HG03432 (cell line): ENCODE measurements at regions not wholly inside any gene's neighbourhood (a gene's known extent, or its start where the extent isn't known, plus 50 kb on each side); places are given as distances from the start of the nearest gene placed in this dataset.
"Not testable (repeated sequence)": the region's sequence is repeated elsewhere in the genome, so short reads cannot be mapped to it uniquely, and the experiment has no call there.

Experiments used
- ATAC-seq: cut with Tn5 transposase; IDR thresholded peaks from one replicate; pipeline ENCODE4 v1.9.1; 2021; ENCODE audit warnings: mild to moderate bottlenecking, moderate library complexity; ENCODE audit not compliant: unreplicated experiment

DNA sequence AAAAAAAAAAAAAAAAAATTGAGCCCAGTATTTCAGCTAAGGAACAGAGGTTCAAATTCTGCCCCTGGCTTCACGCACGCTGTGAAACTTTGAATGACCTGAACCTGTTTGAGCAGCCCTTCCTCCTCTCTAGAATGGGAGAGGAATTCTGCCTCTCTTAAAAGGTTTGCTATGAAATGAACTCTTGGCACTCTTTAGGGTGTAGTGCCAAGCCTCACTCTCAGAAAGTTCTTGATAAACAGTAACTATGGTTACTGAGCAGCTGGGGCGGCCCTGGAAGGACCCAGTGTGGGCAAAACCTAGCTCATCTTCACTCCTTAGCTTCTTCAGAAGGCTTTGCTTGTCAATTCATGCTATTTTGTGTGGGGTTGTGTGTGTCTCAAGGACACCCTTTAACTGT is 73.7 kb downstream of the GEMIN8 start:
- ATAC-seq, result no peak

DNA sequence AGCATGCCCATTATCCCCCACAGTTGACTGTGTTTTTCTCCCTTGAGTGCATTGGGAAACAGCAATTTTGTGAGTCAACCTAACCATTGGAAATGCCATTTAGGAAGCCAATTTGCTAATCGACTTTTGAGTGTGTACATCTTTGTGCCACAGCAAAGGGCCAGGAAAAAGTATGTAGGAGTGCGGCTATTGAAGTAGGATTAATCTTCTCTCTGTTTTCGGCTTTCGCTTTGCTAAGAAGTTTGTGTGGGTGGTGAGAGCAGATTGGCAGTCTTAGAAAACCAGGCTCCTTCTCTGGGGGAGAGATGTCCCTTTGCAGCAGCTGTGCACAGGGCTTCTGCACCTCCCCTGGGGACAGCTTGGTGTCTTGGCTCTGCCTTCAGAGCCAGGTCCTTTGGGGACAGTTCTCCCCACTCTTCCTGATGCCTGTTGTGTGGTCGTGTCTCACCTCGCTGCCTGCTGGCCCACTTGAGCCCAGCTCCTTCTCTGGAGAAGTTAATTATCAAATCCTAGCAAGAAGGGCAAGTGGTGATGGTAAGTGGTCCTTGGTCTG is 74.5 kb downstream of the GEMIN8 start:
- no peak for ATAC-seq

DNA sequence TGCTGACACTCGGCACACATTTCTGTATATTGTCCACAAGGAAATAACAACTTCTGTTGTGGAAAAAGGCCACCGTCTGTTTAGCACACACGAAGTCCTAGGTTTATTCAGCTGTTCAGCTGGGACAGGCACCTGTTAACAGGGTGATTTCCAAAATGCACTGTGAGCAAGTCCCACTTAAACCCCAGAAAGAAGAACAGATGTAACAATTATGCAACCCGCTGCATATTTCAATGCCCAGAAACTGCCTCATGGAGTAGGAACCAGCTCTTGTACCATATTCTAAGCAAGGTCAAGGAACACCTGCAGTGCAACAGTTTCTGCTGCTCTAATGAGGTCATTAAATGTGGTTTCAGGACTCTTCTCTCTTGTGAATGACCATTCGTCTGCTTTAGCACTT is 77.1 kb downstream of the GEMIN8 start:
- ATAC-seq, result no peak

DNA sequence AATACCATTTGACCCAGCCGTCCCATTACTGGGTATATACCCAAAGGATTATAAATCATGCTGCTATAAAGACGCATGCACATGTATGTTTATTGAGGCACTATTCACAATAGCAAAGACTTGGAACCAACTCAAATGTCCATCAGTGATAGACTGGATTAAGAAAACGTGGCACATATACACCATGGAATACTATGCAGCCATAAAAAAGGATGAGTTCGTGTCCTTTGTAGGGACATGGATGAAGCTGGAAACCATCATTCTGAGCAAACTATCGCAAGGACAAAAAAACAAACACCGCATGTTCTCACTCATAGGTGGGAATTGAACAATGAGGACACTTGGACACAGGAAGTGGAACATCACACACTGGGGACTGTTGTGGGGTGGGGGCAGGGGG is 83.5 kb downstream of the GEMIN8 start:
- ATAC-seq, result not testable (repeated sequence)

DNA sequence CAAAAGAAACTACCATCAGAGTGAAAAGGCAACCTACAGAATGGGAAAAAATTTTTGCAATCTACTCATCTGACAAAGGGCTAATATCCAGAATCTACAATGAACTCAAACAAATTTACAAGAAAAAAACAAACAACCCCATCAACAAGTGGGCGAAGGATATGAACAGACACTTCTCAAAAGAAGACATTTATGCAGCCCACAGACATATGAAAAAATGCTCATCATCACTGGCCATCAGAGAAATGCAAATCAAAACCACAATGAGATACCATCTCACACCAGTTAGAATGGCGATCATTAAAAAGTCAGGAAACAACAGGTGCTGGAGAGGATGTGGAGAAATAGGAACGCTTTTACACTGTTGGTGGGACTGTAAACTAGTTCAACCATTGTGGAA is 83.9 kb downstream of the GEMIN8 start:
- not testable (repeated sequence) for ATAC-seq

DNA sequence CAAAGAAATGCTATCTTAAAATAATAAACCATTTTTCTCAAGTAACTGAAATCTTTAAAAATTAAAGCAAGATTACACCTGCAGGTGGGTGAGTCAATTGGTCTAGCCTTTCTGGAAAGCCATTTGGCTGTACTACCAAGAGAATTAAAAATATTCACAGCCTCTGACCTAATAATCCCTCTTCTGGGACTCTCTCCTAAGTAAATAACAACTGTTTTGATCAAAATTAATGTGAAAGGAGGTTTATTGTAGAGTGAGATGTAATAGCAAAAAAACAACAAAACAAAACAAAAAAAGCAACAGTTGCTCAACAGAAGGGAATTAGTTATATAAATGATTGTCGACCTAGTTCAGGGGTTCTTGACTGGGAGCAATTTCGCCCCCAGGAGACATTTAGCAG is 89.0 kb downstream of the GEMIN8 start:
- no peak for ATAC-seq

DNA sequence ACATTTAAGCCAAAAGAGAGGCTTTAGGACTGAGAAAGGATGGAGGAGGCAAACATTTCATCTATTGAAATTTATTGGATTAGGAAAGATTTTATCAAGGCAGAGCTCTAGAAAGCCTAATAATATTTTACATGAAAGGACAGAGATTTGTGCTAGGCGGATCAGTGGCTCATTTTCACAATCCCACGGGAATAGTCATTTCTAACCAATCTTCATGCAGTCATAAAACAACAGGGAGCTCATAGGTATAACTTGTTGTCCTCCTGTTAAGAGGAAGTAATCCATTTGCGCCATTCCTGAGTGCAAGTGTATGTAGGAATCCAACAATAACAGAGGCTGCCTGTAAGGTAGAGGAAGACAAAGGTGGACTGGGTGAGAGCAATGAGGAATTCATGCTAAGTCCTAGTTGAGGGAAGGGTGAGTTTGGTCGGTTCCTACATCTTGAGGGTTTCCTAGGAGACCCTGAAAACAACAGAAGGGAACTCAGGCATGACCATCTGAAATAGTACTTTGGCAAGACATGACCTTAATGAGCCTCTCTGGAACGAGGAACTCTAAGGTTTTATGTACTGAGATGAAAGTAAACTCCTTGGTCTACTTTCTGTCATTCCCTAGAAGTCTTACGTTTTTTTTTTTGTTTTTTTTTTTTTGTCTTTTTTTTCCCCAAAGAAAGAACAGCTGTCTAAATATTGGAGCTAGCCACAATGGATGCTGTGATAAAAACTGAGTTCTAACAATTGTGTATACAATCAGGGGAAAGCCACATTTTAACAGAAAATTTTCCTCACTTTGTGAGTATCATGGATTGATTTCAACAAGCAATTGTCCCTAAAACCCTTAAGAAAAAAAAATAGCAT is 89.7 kb downstream of the GEMIN8 start:
- ATAC-seq, result no peak

DNA sequence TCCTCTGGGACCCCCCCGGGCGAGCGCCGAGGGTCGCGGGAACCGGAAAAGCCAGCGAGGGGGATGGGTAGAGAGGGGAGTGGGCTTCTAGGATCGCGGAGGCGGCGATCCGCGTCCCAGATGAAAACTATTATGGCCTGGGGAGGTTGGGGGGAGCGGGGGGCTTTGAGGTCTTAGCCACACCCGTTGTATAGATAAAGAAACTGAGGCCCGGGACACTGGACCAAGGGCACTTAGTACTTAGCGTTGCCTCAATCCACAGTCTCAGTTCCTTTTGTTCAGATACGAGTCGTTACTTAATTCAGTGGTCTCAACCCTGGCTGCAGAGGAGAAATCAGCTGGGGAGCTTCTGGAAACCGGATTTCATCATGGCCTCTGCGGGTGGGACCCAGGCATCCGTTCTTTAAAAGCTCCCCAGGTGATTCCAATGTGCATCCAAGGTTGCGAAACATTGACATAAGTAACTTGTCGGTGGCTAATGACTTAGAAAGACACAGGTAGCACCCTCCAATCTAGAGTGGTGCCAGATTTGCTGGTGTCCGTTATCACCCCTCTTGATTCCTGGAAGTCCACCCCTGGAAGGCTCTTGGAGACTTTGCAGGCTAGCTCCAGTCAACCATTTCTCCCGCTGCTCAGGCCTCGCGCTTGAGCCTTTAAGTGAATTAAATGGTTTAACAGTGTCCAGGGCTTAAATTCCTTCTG is 90.7 kb downstream of the GEMIN8 start:
- no peak for ATAC-seq

DNA sequence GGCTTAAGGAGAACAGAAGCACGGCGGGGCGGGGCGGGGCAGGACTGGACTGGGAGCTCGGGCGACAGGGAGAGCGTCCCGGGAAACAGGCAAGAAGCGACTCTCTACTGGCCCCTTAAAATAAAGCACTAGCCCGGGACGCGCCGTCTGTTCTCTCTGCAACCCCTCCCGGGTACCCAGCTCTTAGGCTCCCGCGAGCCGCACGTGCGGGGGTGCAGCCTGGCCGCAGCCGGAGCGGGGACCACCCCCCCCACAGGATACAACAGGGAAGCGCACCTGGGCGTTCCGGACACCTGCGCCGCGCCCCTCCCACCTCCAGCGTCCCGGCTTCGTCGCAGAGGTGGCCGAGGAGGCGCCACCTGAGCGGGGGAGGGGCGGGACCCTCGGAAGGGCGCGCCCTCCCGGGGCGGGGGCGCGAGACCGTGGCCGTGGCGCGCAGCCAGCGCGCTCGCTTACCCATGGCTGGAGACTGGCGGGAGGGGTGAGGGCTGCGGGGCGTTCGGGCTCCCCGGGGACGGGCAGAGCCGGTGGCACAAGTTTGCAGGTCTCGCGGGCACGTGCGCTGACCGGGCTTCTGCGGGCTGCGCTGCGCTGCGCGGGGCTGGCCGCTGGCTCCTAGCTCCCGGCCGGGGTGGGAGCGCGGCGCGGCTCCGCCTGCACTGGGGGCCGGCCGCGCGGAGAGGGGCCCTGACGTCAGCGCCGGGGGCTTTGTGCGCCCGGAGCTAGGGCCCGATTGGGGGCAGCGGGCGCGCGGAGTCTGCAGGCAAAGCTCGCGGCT is 91.5 kb downstream of the GEMIN8 start:
- ATAC-seq, result no peak

DNA sequence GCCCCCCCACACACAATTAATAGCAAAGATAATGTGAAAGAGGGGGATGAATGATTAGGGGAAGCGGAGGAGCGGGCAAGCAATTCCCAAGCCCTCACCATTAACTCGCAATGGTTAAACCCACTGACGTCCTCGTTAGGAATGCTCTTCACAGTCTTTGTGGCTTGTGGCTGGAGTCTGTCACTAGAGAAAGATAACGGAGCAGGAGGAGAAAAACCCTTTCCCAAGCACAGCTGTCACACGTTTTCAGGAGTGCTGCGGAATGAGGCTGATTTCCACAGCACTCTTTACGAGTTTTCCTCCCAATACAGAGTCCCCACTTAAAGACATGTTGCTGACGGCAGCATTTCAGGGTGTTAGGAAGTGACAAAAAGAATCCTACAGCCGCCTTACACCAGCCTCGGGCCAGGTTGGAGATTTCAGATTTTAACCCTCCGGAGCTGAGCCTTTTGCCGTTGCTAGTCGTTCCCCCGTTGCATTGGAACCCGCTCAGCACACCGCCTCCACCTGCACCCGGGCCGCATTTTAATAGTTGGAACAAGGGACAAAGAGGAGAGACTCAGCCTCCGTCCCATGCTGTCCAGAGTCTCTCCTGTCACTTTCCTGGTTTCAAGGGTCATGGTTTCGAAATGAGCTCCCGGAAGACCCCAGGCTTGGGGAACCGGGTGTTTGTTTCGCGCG is 92.2 kb downstream of the GEMIN8 start:
- ATAC-seq, result no peak

DNA sequence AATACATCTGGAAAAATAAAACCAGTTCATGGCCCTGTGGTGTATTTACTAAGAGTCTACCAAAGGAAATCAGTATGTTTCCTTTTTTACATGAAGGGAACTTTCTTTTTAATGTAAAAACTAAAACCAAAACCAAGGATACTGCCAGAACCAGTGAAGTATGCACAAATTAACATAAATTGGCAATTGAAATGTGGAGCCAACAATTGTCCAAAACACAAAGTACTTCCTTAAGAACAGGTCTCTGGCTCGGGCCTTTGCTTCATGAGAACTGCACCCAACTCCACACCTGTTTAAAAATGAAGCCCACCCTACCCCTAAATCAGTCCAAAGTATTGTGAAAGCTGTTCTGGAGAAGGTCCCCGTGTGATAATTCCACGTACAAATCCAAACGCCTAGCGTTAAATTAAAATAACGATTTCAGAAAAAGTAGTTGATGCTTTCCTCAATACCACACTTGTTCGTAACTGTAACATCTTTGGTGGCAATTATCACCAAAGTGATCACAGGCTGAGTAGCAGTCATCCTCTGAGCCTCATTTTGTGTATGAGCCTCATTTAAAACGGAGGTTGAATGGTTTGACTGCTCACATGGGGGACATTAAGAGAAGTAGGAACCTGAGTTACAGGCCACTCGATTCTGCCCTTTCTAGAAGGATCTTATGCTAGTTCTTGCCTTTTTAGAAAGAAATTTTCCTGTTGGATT is 93.0 kb downstream of the GEMIN8 start:
- ATAC-seq, result no peak

DNA sequence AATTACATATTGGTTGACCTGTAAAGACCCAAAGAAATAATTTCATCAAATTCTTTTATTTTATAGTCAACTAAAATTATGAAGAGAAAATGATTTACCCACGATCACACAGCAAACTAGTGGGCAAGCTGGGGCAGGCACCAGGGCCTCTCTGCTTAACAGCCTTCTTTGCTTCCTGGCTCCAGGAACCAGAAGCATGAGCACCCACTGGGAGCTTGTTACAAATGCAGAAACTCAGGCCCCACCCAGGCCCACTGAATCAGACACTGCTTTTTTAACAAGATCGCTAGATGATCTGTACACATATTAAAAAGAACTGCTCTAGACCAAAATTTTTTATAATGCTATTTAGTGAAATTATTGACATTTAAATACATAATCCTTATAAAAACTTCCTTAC is 95.0 kb downstream of the GEMIN8 start:
- no peak for ATAC-seq

DNA sequence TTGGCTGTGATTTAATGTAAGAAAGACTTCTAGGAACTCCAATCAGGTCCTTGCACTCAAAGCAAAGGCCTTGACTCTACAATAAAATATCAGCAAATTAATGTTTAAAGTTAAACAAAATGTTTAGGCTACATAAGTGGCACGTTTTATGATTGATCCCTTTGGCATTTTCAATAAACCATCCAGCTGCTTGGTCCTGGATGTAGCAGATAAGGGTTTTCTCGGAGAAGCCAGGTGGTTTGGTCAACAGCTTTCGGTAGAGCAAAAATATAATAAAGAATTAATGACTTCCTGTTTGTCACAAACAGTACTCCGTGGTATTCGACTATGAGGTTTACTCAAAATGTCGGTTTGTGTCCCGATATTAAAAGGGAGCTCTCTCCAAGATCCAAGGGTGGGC is 95.8 kb downstream of the GEMIN8 start:
- ATAC-seq, result no peak

DNA sequence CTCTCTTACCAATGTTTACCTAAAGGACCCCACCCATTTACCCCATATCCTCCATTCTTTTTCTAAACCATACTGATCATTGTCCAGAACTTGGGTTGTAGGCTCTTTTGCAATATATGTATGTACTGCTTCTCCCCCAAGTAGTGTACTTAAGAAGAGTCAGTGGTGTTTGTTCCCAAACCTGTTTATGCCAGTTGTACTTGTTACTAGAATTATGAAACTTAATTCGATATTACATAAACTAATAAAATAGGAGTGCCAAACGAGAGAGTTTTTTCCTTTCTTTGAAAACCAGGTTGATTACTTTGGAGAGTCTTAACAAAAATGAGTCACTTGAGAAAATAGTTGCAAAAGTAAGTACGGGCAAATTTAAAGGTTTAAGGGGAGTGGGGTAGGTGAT is 96.3 kb downstream of the GEMIN8 start:
- ATAC-seq, result no peak

DNA sequence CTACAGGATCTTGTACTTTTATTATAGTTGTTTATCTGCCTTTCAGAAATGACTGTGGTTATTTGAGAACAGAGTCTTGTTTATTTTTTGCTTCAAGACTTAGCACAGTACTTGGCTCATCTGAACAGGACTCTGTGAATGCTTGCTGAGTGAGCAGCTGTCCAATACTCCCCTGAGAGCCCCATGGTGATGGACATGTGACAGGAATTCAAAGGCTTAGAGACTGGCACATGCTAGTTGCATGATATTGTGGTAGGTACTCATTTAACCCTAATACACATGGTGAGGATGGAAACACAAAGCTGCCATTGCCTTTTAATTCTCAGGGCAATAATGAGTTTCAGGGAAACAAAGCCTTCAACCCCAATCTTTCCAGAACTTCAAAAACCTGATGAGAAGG is 97.3 kb downstream of the GEMIN8 start:
- no peak for ATAC-seq

DNA sequence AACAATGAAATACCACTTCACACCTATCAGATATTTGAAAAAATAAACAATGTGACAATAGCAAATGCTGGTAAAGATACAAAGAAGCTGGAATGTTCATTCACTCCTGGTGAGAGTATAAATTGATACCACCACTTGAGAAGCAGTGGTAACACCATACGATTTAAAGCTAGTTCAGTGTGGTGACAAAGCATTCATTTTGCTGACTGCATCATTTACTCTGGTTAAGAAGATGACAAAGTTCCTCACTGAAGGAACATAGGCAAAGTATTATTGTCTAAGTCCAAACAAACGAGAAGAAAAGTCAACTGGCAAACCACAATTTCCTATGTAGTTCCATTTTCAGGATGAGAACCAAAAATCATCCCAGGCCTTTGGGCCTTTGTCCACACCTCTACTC is 102.5 kb downstream of the GEMIN8 start:
- ATAC-seq, result no peak

DNA sequence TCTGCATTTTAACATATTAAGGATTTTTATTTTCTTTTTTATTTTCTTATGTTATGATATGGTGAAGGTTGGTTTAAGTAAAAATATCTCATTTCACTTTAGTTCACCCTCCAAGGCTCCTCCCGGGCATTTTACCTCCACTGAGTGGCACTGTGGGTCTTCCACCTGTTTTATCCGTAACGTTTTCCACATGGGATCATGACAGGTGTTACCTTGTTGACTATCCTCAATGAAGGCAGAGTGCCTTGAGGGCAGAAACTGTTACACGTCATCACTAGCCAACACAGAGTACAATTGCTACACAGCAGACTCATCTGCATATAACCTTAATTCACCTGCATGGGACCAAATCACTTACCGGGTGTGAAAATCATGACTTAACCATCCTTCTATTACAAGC is 105.8 kb downstream of the GEMIN8 start:
- no peak for ATAC-seq

DNA sequence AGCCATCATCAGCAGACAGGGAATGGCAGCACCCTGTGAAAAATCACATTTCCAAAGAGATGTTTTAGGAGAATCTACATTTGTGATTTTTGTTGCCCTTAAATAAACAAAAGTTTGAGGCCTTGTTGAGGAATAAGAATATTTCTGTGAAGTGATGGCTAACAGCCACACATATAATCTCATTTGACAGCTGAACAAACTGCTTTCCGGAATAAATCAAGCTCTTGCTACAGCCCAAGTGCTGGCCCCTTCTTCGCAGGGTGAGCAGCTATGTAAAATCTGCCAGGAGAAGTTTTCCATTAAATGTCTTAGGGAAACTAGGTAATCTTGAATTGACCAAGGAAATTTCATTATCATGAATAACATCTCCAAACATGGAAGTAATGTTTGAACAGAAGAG is 106.4 kb upstream of the GPM6B start:
- no peak for ATAC-seq

DNA sequence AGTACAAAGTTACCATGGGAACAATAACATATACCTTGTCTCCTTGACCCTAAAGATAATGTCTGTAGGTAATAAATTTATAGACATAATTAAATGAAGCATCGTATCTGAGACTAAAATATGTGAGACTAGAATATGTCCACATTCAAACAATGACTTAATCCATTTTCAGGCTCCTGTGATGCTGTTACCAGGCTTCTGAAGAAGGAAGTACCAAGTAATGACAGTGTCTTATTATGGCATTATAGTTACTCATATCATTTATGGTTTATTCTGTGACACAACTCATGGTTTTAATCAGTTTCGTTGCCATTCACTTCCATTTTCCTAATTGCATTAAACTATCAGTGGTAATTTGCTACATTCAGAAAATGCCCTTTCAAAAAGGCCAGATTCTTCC is 100.6 kb upstream of the GPM6B start:
- ATAC-seq, result no peak

DNA sequence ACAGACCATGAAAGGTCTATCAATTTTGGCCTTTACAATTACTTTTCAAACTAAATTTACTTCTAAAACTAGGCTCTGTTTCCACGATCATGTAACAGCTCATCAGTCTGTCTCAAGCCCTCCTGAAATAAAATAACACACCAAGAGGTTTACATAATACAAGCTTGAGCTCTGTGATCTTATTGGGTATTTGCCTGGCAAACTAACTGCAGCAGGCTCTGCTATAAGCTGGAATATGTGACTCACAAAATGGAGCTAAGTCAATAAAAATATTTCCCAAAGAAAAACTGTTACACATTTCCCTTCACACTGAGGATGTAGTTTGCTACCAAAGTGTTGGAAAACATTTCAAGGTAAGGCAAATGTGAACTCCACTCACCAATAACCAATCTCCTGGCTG is 94.7 kb upstream of the GPM6B start:
- no peak for ATAC-seq
